ENCODE measurements at regions not wholly inside any gene's neighbourhood (a gene's known extent, or its start where the extent isn't known, plus 50 kb on each side); places are given as distances from the start of the nearest gene placed in this dataset.

DNA sequence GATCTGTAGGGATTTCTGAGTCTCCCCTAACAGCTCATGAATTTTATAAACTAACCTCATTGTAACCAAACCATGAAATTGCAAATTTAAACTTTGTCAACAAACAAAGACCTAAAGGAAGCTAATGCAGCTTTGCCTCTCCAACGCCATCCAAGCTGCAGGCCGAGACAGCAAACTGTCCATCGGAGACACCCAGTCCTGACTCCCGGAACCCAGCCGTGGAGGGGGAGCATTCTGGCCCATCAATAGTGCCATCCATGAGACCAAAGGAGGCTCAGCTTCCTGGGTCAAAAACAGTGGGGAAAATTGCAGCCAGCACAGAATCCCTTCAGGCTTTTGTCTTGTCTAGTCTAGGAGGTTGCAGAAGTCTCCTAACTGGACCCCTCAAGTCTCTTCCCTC, 147.6 kb upstream of the OPCML start:
- in situ Hi-C loops (cut with MboI; ENCODE audit: low sequenced_read_pairs, unreplicated experiment), result no loop called here
- no peak for DNase-seq (ENCODE audit: low spot score)
- TF ChIP-seq, protein P1, sequence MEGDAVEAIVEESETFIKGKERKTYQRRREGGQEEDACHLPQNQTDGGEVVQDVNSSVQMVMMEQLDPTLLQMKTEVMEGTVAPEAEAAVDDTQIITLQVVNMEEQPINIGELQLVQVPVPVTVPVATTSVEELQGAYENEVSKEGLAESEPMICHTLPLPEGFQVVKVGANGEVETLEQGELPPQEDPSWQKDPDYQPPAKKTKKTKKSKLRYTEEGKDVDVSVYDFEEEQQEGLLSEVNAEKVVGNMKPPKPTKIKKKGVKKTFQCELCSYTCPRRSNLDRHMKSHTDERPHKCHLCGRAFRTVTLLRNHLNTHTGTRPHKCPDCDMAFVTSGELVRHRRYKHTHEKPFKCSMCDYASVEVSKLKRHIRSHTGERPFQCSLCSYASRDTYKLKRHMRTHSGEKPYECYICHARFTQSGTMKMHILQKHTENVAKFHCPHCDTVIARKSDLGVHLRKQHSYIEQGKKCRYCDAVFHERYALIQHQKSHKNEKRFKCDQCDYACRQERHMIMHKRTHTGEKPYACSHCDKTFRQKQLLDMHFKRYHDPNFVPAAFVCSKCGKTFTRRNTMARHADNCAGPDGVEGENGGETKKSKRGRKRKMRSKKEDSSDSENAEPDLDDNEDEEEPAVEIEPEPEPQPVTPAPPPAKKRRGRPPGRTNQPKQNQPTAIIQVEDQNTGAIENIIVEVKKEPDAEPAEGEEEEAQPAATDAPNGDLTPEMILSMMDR (IDR thresholded peaks at IDR 0.05; ENCODE audit: borderline replicate concordance, control extremely low read depth, extremely low read depth, insufficient read depth, missing control alignments), result no peak

DNA sequence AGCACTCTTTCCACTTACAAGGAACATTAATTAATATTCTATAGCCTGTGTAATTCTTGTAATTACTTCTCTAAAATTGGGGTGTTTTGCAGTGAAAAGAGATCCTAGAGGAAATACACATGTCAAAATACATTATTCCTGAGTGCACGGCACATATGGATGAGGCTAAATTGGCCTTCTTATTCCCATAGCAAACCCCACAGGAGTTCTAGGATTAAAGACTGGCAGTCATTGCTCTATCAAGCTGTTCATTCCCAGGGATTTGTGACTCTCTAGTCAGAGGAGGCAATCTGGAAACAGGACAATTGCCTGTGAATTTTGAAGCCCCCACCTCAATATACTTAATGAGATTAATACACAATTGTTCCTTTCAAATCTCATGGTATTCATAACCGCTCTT, 145.9 kb upstream of the OPCML start:
- TF ChIP-seq, protein P1 (IDR thresholded peaks at IDR 0.05; ENCODE audit: borderline replicate concordance, control extremely low read depth, extremely low read depth, insufficient read depth, missing control alignments), result no peak
- DNase-seq (ENCODE audit: low spot score), result no peak
- in situ Hi-C loops (cut with MboI; ENCODE audit: low sequenced_read_pairs, unreplicated experiment), result no loop called here

DNA sequence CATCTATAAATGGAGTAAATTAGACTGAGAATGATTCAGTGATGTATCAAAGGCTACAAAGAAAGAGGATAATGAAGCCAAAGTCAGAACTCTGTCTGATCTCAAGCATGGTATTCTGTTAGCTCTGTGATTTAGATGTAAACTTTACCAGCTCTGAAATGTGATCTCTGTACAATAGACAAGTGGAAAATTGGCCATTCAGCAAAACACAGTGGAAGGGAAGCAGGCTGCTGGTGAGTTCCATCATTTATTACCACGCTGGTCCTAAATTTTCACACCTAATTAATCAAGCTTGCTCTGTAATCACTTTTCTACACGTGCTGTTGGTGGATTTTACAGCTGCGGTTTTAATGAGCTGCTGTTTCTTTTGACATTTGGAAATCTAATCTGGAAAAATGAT, 145.1 kb upstream of the OPCML start:
- no peak for DNase-seq (ENCODE audit: low spot score)
- TF ChIP-seq, protein P1 (IDR thresholded peaks at IDR 0.05; ENCODE audit: borderline replicate concordance, control extremely low read depth, extremely low read depth, insufficient read depth, missing control alignments), result no peak
- in situ Hi-C loops (cut with MboI; ENCODE audit: low sequenced_read_pairs, unreplicated experiment), result no loop called here

DNA sequence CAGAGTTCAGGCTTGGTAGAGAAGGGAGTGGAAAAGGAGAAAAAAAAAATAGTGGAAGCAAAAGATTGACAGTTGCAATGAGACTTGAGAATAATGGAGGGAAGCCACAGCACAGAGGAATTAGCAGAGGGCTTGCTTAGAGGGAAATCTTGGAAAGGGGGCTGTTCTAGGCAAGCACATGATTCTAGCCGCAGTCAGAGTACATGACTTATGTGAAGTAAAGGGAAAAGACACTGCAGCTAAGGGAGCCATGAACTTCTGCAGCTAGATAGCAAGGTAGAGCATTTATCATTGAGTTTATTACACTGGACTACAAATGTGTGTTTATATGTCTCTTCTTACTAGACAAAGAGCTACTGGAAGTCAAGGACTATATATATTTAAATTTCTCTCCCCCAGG, 144.0 kb upstream of the OPCML start:
- DNase-seq (ENCODE audit: low spot score), result no peak
- in situ Hi-C loops (cut with MboI; ENCODE audit: low sequenced_read_pairs, unreplicated experiment), result no loop called here
- TF ChIP-seq, protein P1 (IDR thresholded peaks at IDR 0.05; ENCODE audit: borderline replicate concordance, control extremely low read depth, extremely low read depth, insufficient read depth, missing control alignments), result no peak

DNA sequence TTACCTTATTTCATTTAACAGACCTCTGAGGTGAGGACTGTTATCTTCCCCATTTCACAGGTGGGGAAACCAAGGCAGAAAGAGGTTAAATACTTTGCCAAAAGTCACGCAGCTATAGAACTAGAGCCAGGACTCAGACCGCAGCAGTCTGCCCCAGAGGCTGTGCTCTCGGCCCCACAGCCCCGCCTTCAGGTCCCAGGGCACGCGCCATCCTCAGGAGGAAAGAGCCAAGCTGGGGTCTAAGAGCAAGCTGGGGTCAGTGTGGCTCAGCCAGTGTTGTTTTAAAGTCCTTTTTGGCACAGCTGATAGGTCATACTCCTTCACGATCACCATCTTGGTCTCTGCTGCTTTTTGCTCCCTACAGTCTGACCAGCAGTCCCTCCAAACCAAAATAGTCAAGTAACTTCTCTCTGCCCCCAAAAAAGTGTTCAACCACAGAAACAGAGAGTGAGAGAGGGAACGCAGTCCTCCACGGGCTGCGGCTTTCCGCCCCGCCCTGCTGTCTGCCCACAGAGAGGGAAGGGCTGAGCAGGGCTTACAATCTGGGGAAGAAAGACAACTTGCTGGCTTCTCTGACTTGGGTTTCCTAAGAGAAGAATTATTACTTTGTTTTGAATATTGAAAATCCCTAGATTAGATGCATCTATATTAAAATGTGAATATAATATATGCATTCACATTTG, 137.2 kb upstream of the OPCML start:
- TF ChIP-seq, protein P1 (IDR thresholded peaks at IDR 0.05; ENCODE audit: borderline replicate concordance, control extremely low read depth, extremely low read depth, insufficient read depth, missing control alignments), result no peak
- in situ Hi-C loops (cut with MboI; ENCODE audit: low sequenced_read_pairs, unreplicated experiment), result no loop called here
- no peak for DNase-seq (ENCODE audit: low spot score)

DNA sequence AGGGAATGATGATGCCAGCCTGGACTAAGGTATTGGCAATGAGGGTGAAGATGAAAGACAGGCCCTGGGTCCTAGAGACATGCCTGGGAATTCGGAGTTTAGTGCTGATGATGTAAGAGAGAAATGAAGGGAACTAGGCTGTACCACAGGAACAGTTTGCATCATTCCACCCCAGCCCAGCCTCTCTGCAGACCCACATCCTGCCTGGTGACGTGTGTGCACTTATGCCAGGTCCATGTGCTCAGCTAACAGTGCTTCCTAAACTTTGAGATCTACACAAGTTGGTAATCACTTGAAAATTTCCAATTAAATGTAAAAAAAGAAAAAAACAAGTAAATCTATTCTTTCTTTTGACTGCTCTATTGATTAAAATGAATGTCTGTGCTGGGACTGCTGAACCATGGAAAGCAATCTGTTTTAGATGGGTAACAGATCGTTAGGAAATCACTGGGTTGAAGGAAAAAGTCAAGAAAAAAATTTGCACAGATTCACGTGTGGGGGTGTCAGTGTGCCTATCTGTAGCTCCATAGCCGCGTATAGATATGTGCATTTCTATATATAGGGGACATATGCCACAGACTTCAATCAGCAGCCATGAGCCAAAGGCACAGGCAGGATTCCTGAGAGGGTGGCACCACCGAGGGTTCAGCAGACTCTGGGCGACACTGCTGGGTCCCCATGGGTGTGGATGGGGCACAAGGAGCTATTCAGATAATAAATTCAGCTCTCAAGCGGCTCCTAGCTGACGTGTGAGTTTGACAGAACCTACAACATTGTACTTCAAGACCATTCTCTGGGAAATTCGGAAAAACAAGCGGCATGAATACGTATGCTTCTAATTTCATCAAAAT, 131.1 kb upstream of the OPCML start:
- DNase-seq (ENCODE audit: low spot score), result no peak
- in situ Hi-C loops (cut with MboI; ENCODE audit: low sequenced_read_pairs, unreplicated experiment), result no loop called here
- TF ChIP-seq, protein P1 (IDR thresholded peaks at IDR 0.05; ENCODE audit: borderline replicate concordance, control extremely low read depth, extremely low read depth, insufficient read depth, missing control alignments), result no peak

Measured in GM13976 (cell line).